ENCODE measurements at regions not wholly inside any gene's neighbourhood (a gene's known extent, or its start where the extent isn't known, plus 50 kb on each side); places are given as distances from the start of the nearest gene placed in this dataset.

DNA sequence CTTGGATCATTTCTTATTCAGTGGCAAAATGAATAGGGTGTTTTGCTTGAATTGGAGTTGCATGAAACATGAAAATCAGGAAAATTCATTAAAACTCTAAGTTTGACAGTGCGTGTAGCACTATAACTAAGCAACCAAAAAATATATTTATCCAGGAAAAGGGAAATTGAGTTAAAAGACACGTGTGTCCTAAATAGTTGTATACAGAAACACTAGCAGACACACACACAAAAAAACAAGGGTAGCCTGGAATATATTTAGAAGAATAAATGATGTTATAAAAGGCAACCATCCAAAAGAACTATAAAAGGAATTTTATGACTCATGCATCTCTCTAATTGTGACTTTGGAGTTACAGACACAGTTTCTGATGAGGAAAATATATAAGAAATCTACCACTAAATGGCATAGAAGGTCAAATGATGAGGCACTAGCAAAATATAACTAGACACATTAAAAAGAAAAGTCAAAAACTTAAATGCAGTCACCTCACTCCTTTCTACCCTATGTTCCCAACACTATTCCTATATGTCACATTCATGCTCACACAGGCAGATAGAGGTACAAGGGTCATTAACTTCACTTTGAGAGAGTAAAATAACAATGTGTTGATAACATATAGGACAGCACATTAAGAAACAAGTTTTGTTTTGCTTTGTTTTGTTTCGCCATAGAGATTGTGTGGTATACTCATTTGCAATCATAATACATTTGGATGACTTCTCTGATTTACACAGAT is 793.6 kb upstream of the INTU start (continued):
- no peak for TF ChIP-seq ZNF532 (CRISPR knock-in tag; IDR thresholded peaks at IDR 0.05; ENCODE audit: borderline replicate concordance)
- no peak for TF ChIP-seq SOX15 (CRISPR knock-in tag; IDR thresholded peaks at IDR 0.05)

DNA sequence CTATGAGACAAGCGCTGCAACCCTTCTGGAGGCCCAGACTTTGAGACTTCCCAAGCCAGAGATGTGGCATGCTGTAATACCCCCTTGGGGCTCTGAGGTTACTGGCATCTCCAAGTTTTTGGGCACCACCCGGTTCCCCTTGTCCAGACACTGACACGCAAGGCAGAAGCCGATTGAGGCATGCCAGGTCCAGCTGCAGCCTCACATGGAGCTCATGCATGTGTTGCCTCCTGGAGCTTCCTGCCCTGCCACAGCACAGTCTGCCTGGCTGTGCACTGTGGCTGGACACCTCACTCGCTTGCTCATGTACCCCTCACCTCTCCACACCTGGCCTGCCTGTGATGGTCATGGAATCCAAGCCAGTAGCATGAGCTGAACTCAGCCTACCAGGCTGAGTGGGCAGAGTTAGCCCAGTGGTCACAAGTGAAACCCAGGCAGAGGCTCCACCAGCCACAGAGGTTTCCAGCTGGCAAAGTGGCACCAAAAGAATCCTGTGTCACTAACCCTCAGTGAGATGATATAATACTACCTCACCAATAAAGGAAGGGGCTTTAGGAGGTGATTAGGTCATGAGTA is 789.2 kb upstream of the INTU start:
- ChIA-PET CTCF (no interaction called here), POLR2A (no interaction called here)
- Mint-ChIP-seq H3K36me3 (peaks cover 5% of the 10 kb centered on the region), H3K4me3 (no peak overlapping the region), H3K27me3 (ENCODE audit: low read depth) (no peaks in the 10 kb centered on the region), H3K9me3 (peaks cover 23% of the 10 kb centered on the region), H3K27ac (no peak overlapping the region), H3K4me1 (no peaks in the 10 kb centered on the region)
- TF ChIP-seq, protein P1, sequence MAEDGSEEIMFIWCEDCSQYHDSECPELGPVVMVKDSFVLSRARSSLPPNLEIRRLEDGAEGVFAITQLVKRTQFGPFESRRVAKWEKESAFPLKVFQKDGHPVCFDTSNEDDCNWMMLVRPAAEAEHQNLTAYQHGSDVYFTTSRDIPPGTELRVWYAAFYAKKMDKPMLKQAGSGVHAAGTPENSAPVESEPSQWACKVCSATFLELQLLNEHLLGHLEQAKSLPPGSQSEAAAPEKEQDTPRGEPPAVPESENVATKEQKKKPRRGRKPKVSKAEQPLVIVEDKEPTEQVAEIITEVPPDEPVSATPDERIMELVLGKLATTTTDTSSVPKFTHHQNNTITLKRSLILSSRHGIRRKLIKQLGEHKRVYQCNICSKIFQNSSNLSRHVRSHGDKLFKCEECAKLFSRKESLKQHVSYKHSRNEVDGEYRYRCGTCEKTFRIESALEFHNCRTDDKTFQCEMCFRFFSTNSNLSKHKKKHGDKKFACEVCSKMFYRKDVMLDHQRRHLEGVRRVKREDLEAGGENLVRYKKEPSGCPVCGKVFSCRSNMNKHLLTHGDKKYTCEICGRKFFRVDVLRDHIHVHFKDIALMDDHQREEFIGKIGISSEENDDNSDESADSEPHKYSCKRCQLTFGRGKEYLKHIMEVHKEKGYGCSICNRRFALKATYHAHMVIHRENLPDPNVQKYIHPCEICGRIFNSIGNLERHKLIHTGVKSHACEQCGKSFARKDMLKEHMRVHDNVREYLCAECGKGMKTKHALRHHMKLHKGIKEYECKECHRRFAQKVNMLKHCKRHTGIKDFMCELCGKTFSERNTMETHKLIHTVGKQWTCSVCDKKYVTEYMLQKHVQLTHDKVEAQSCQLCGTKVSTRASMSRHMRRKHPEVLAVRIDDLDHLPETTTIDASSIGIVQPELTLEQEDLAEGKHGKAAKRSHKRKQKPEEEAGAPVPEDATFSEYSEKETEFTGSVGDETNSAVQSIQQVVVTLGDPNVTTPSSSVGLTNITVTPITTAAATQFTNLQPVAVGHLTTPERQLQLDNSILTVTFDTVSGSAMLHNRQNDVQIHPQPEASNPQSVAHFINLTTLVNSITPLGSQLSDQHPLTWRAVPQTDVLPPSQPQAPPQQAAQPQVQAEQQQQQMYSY (CRISPR knock-in tag; IDR thresholded peaks at IDR 0.05) = no peak
- DNase-seq (ENCODE audit: low spot score) (no peak), ATAC-seq (no peak)

DNA sequence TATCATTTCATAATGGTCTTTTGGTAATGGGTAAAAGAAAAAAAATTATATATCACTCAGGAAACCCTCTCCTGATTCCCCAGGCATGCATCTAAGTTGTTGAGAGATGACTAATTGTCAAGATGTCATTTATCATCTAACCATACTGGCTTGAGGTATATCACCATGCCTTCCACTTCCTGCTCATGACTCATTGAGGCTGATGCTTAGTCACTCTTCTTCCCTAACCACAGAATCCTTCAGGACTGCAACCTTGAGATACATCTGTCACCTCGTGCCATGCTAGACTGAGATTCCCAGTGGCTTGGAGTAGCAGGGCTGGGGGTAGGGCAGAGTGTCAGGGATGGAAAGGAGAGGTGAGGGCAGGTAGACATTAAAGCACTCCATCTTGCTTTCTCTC is 782.5 kb upstream of the INTU start:
- Mint-ChIP-seq H3K4me1 (no peaks in the 10 kb centered on the region), H3K27ac (no peak overlapping the region), H3K36me3 (no peaks in the 10 kb centered on the region), H3K27me3 (ENCODE audit: low read depth) (no peaks in the 10 kb centered on the region), H3K4me3 (no peak overlapping the region), H3K9me3 (peaks cover 6% of the 10 kb centered on the region)
- POLR2A ChIA-PET = no interaction called here
- ATAC-seq (no peak), DNase-seq (ENCODE audit: low spot score) (no peak)
- CTCF ChIA-PET = no interaction called here
- TF ChIP-seq FOXP1 (CRISPR knock-in tag; IDR thresholded peaks at IDR 0.05; ENCODE audit: borderline replicate concordance) (no peak), ZNF416 (CRISPR knock-in tag; IDR thresholded peaks at IDR 0.05) (no peak), E2F4 (CRISPR knock-in tag; IDR thresholded peaks at IDR 0.05; ENCODE audit: borderline replicate concordance, low read depth) (no peak), NFE2L1 (CRISPR knock-in tag; IDR thresholded peaks at IDR 0.05) (no peak), TEAD1 (CRISPR knock-in tag; IDR thresholded peaks at IDR 0.05) (no peak)

GRCh38 chr4:126851391-126851790 is 781.4 kb upstream of the INTU start:
- Mint-ChIP-seq H3K36me3 (no peaks in the 10 kb centered on the region), H3K27me3 (ENCODE audit: low read depth) (no peaks in the 10 kb centered on the region), H3K4me1 (no peaks in the 10 kb centered on the region), H3K27ac (no peak overlapping the region), H3K4me3 (no peak overlapping the region), H3K9me3 (no peaks in the 10 kb centered on the region)
- ATAC-seq (no peak), DNase-seq (ENCODE audit: low spot score) (no peak)
- ChIA-PET POLR2A (no interaction called here), CTCF (no interaction called here)
- TF ChIP-seq ZNF532 (CRISPR knock-in tag; IDR thresholded peaks at IDR 0.05; ENCODE audit: borderline replicate concordance) (no peak), ZNF219 (CRISPR knock-in tag; IDR thresholded peaks at IDR 0.05; ENCODE audit: borderline replicate concordance) (no peak), GABPB1 (CRISPR knock-in tag; IDR thresholded peaks at IDR 0.05) (no peak)
- TF ChIP-seq, protein P2, sequence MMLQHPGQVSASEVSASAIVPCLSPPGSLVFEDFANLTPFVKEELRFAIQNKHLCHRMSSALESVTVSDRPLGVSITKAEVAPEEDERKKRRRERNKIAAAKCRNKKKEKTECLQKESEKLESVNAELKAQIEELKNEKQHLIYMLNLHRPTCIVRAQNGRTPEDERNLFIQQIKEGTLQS (CRISPR knock-in tag; conservative IDR thresholded peaks at IDR 0.05) = no peak
- TF ChIP-seq, protein P3, sequence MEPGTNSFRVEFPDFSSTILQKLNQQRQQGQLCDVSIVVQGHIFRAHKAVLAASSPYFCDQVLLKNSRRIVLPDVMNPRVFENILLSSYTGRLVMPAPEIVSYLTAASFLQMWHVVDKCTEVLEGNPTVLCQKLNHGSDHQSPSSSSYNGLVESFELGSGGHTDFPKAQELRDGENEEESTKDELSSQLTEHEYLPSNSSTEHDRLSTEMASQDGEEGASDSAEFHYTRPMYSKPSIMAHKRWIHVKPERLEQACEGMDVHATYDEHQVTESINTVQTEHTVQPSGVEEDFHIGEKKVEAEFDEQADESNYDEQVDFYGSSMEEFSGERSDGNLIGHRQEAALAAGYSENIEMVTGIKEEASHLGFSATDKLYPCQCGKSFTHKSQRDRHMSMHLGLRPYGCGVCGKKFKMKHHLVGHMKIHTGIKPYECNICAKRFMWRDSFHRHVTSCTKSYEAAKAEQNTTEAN (CRISPR knock-in tag; IDR thresholded peaks at IDR 0.05) = no peak
